Left lung (tissue), 4 donors: ENCODE measurements at regions not wholly inside any gene's neighbourhood (a gene's known extent, or its start where the extent isn't known, plus 50 kb on each side); places are given as distances from the start of the nearest gene placed in this dataset.
"Not testable (repeated sequence)": the region's sequence is repeated elsewhere in the genome, so short reads cannot be mapped to it uniquely, and the experiment has no call there.

ENCODE experiments used
- ATAC-seq: fragments of 200-7000 bp; cut with Tn5 transposase; one replicate; pipeline ENCODE4 v1.9.1; 2020; ENCODE audit warnings: moderate library complexity
- DNase-seq, 4 donors: peaks; one replicate each; pipeline ENCODE4 v3.0.0-alpha.2; 2013 to 2020
- H3K27ac ChIP-seq, 2 donors: fragments of 200-600 bp; sonication (generic) in 1 of 2; one replicate each; pipeline versions ENCODE4 v1.5.0 to v1.8.0; 2020 to 2021
- H3K27me3 ChIP-seq, 2 donors: fragments of 200-600 bp; sonication (generic) in 1 of 2; one replicate each; pipeline versions ENCODE4 v1.5.0 to v1.8.0; 2020 to 2021
- H3K36me3 ChIP-seq, 2 donors: fragments of 200-600 bp; sonication (generic) in 1 of 2; one replicate each; pipeline versions ENCODE4 v1.5.0 to v1.8.0; 2020 to 2021
- H3K4me1 ChIP-seq, 2 donors: fragments of 200-600 bp; one replicate each; pipeline ENCODE4 v1.8.0; 2021
- H3K4me3 ChIP-seq, 2 donors: fragments of 200-600 bp; sonication (generic) in 1 of 2; one replicate each; pipeline versions ENCODE4 v1.5.0 to v1.8.0; 2020 to 2021; ENCODE audit warnings: mild to moderate bottlenecking in 1 of 2
- H3K9me3 ChIP-seq, 2 donors: fragments of 200-600 bp; sonication (generic) in 1 of 2; one replicate each; pipeline versions ENCODE4 v1.5.0 to v1.8.0; 2020 to 2021
- CTCF ChIP-seq, 2 donors: fragments of 200-600 bp; sonication (generic) in 1 of 2; IDR thresholded peaks; one replicate each; pipeline versions ENCODE4 v1.5.0 to v1.8.0; 2021; ENCODE audit warnings: antibody characterized with exemption in 2 of 2
- intact Hi-C, 2 donors: fragments of 100-400 bp; cut with DNase I; formaldehyde crosslinking; loops; one replicate each; pipeline versions ENCODE4 v1.11.2 to v1.14.2; 2022
- donor health status: DM: no; HTN: yes; CAD: no.
- donor health status: DM: no; HTN: no; CAD: no.

GRCh38 chr3:193149998-193150397 is 91.0 kb upstream of the PLAAT1 start:
- no peak for DNase-seq
- Histone ChIP-seq H3K4me1 (no peaks in the 10 kb centered on the region), H3K4me3 (no peak overlapping the region), H3K27ac (no peak overlapping the region), H3K9me3 (no peaks in the 10 kb centered on the region), H3K36me3 (no peaks in the 10 kb centered on the region), H3K27me3 (no peaks in the 10 kb centered on the region)
- intact Hi-C loops: no loop called here
- ATAC-seq: no peak
- TF ChIP-seq CTCF (IDR thresholded peaks at IDR 0.05): no peak

GRCh38 chr3:193155044-193155781 is 85.8 kb upstream of the PLAAT1 start:
- H3K27me3 ChIP-seq, H3K4me1 ChIP-seq, intact Hi-C loops, H3K9me3 ChIP-seq, H3K27ac ChIP-seq, H3K4me3 ChIP-seq, ATAC-seq, H3K36me3 ChIP-seq, DNase-seq: not testable (repeated sequence)

- Histone ChIP-seq H3K36me3 (no peaks in the 10 kb centered on the region), H3K4me1 (no peaks in the 10 kb centered on the region), H3K9me3 (no peaks in the 10 kb centered on the region), H3K27ac (no peak overlapping the region), H3K27me3 (no peaks in the 10 kb centered on the region), H3K4me3 (no peak overlapping the region)
- intact Hi-C loops: no loop called here
- ATAC-seq: no peak
- TF ChIP-seq CTCF (IDR thresholded peaks at IDR 0.05): no peak
- DNase-seq: peak in 1 of 4 donors; percentile 66
Observed at GRCh38 chr3:193157051-193157450, 84.0 kb upstream of the PLAAT1 start.

- Histone ChIP-seq H3K4me3 (no peak overlapping the region), H3K27me3 (peaks cover 0 to 4% of the 10 kb centered on the region in 2 donors), H3K27ac (no peak overlapping the region), H3K9me3 (no peaks in the 10 kb centered on the region), H3K36me3 (no peaks in the 10 kb centered on the region), H3K4me1 (no peaks in the 10 kb centered on the region)
- TF ChIP-seq CTCF (IDR thresholded peaks at IDR 0.05): no peak
- DNase-seq (no peak), ATAC-seq (no peak)
- intact Hi-C loops: no loop called here
Observed at GRCh38 chr3:193165431-193166120, 75.4 kb upstream of the PLAAT1 start.

- Histone ChIP-seq H3K4me3 (no peak overlapping the region), H3K27ac (no peak overlapping the region), H3K27me3 (peaks cover 0 to 4% of the 10 kb centered on the region in 2 donors), H3K4me1 (no peaks in the 10 kb centered on the region), H3K9me3 (no peaks in the 10 kb centered on the region), H3K36me3 (no peaks in the 10 kb centered on the region)
- intact Hi-C loops: no loop called here
- no peak for TF ChIP-seq CTCF (IDR thresholded peaks at IDR 0.05)
- ATAC-seq (no peak), DNase-seq (no peak)
Observed at GRCh38 chr3:193168931-193169330, 72.1 kb upstream of the PLAAT1 start.
